HepG2 (cell line): ENCODE measurements at regions not wholly inside any gene's neighbourhood (a gene's known extent, or its start where the extent isn't known, plus 50 kb on each side); places are given as distances from the start of the nearest gene placed in this dataset.

ENCODE experiments used
- ATAC-seq: fragments of 200-7000 bp; cut with Tn5 transposase; 3 replicates; pipeline ENCODE4 v1.9.1; 2020; ENCODE audit warnings: mild to moderate bottlenecking, moderate library complexity
- BruUV-seq: library from RNA; stranded (reverse); fragments of 400-500 nt; replicated peaks from 2 replicates; lab custom pipeline; 2021; lab: Mats Ljungman, UMichigan
- CTCF ChIA-PET: fragments of 300-600 bp; formaldehyde crosslinking; extraction: SDS; loops from one replicate; lab custom pipeline; 2021; ENCODE audit warnings: low total read pairs, inconsistent platforms, low intra/inter-chr PET ratio; lab: Yijun Ruan, JAX
- POLR2A ChIA-PET: fragments of 350-600 bp; sonication (Branson Sonifier 250); formaldehyde crosslinking; loops from one replicate; lab custom pipeline; 2020; ENCODE audit warnings: antibody characterized with exemption, inconsistent platforms; lab: Yijun Ruan, JAX
- DNase-seq: peaks from one replicate; pipeline ENCODE4 v3.0.0-alpha.2; 2015; ENCODE audit warnings: low spot score
- FAIRE-seq: peaks from 3 replicates; lab custom pipeline; 2011; peaks lifted over from hg19 to GRCh38; lab: Jason Lieb, UNC
- H2AFZ ChIP-seq: one replicate; pipeline ENCODE4 v1.6.1; 2011; ENCODE audit warnings: low read length, inconsistent platforms
- H3K27ac ChIP-seq: fragments of 300-600 bp; 3 replicates; pipeline ENCODE4 v1.8.0; 2011; ENCODE audit warnings: mixed run types, mild to moderate bottlenecking, mixed read lengths, low read length, inconsistent platforms; ENCODE audit not compliant: insufficient read depth; ENCODE audit errors: extremely low read length
- H3K27me3 ChIP-seq, 2 experiments: fragments of 200-600 bp in 1 of 2; 2 replicates in 1 of 2; 3 replicates in 1 of 2; pipeline versions ENCODE4 v1.6.0 to v1.8.0; 2011; ENCODE audit warnings: low read length in 2 of 2, mild to moderate bottlenecking in 2 of 2, moderate library complexity in 2 of 2, inconsistent platforms in 1 of 2; ENCODE audit not compliant: insufficient read depth in 2 of 2, control insufficient read depth in 1 of 2
- H3K36me3 ChIP-seq, 2 experiments: fragments of 200-600 bp in 1 of 2; replicated peaks in 1 of 2; 2 replicates in 1 of 2; 3 replicates in 1 of 2; pipeline versions ENCODE4 v1.5.1 to v1.8.0; 2011; ENCODE audit warnings: low read length in 2 of 2, inconsistent platforms in 1 of 2; ENCODE audit not compliant: insufficient read depth in 2 of 2, control insufficient read depth in 1 of 2
- H3K4me1 ChIP-seq: 2 replicates; pipeline ENCODE4 v1.5.1; 2012; ENCODE audit warnings: low read length, inconsistent platforms; ENCODE audit not compliant: insufficient read depth
- H3K4me2 ChIP-seq: 2 replicates; pipeline ENCODE4 v1.6.0; 2011; ENCODE audit warnings: low read depth, low read length, inconsistent platforms
- H3K4me3 ChIP-seq, 3 experiments: fragments of 200-600 bp in 1 of 3; sonication (generic), shearing (Covaris generic) in 1 of 3; replicated peaks in 1 of 3; 2 replicates each; pipeline ENCODE4 v1.5.1; 2011 to 2016; ENCODE audit warnings: low read length in 3 of 3, inconsistent platforms in 2 of 3, low read depth in 2 of 3, mild to moderate bottlenecking in 2 of 3, control low read depth in 1 of 3, mixed read lengths in 1 of 3; ENCODE audit not compliant: insufficient read depth in 1 of 3
- H3K79me2 ChIP-seq: one replicate; pipeline ENCODE4 v1.6.1; 2011; ENCODE audit warnings: low read length, inconsistent platforms; ENCODE audit not compliant: insufficient read depth
- H3K9ac ChIP-seq: 2 replicates; pipeline ENCODE4 v1.6.0; 2011; ENCODE audit warnings: mild to moderate bottlenecking, low read depth, low read length, inconsistent platforms; ENCODE audit not compliant: insufficient read depth
- H3K9me3 ChIP-seq: 2 replicates; pipeline ENCODE4 v1.5.1; 2012; ENCODE audit warnings: mild to moderate bottlenecking, low read length
- H4K20me1 ChIP-seq: 2 replicates; pipeline ENCODE4 v1.6.0; 2011; ENCODE audit warnings: inconsistent platforms, mild to moderate bottlenecking, low read length, moderate library complexity; ENCODE audit not compliant: insufficient read depth
- CHCHD3 ChIP-seq: sonication (generic); formaldehyde crosslinking; IDR thresholded peaks from 2 replicates; pipeline ENCODE4 v1.8.0; 2022; ENCODE audit warnings: mild to moderate bottlenecking, missing genetic modification reagents, moderate library complexity
- GFI1 ChIP-seq: sonication (generic); formaldehyde crosslinking; IDR thresholded peaks from 2 replicates; pipeline ENCODE4 v1.5.0; 2020; ENCODE audit warnings: missing genetic modification reagents, mild to moderate bottlenecking, borderline replicate concordance
- GLI4 ChIP-seq: sonication (generic); formaldehyde crosslinking; IDR thresholded peaks from 2 replicates; pipeline ENCODE4 v1.5.1; 2020; ENCODE audit warnings: missing genetic modification reagents, mild to moderate bottlenecking, moderate library complexity, borderline replicate concordance
- JUNB ChIP-seq: sonication (generic); formaldehyde crosslinking; IDR thresholded peaks from 2 replicates; pipeline ENCODE4 v1.8.0; 2022; ENCODE audit warnings: missing genetic modification reagents, mild to moderate bottlenecking, borderline replicate concordance
- MAF1 ChIP-seq: sonication (generic); formaldehyde crosslinking; IDR thresholded peaks from 2 replicates; pipeline ENCODE4 v1.5.0; 2020; ENCODE audit warnings: missing genetic modification reagents, borderline replicate concordance
- MED8 ChIP-seq: sonication (generic); formaldehyde crosslinking; IDR thresholded peaks from 2 replicates; pipeline ENCODE4 v1.8.1; 2023; ENCODE audit warnings: mild to moderate bottlenecking, missing genetic modification reagents; ENCODE audit not compliant: insufficient replicate concordance
- NCOA5 ChIP-seq: sonication (generic); formaldehyde crosslinking; IDR thresholded peaks from 2 replicates; pipeline ENCODE4 v1.4.0; 2020; ENCODE audit warnings: missing genetic modification reagents
- ZBTB42 ChIP-seq: sonication (generic); formaldehyde crosslinking; IDR thresholded peaks from 2 replicates; pipeline ENCODE4 v1.5.0; 2020; ENCODE audit warnings: mild to moderate bottlenecking, missing genetic modification reagents
- ZNF234 ChIP-seq: sonication (generic); formaldehyde crosslinking; conservative IDR thresholded peaks from 2 replicates; pipeline ENCODE4 v1.5.1; 2020; ENCODE audit warnings: mild to moderate bottlenecking, missing genetic modification reagents
- ZNF605 ChIP-seq: sonication (generic); formaldehyde crosslinking; IDR thresholded peaks from 2 replicates; pipeline ENCODE4 v1.8.0; 2022; ENCODE audit warnings: mild to moderate bottlenecking, missing genetic modification reagents
- WGBS: methylation state at CpG from one replicate; pipeline ENCODE4 v1.1.6; 2017; ENCODE audit warnings: low lambda C conversion rate; 5-methylcytosine and 5-hydroxymethylcytosine counted together
- in situ Hi-C: cut with HindIII; loops from 2 replicates; pipeline ENCODE4 v1.10.0; 2017; ENCODE audit warnings: low pct_unique_long_range_greater_than_20kb; ENCODE audit not compliant: extremely low pct_ligation_motif_present
- intact Hi-C: fragments of 100-400 bp; cut with micrococcal nuclease; formaldehyde crosslinking; loops from one replicate; pipeline ENCODE4 v1.10.0; 2022; ENCODE audit not compliant: unreplicated experiment
- TF ChIP-seq, protein P1 (sequence below): sonication (generic); formaldehyde crosslinking; conservative IDR thresholded peaks from 2 replicates; pipeline ENCODE4 v1.8.0; 2022; ENCODE audit warnings: low read depth, missing genetic modification reagents
- TF ChIP-seq, protein P2 (sequence below), 2 experiments: fragments of 450-650 bp in 1 of 2; sonication (generic) in 1 of 2; formaldehyde crosslinking in 1 of 2; IDR thresholded peaks; 2 replicates each; pipeline versions ENCODE4 v1.6.1 to v1.8.0; 2016 to 2022; ENCODE audit warnings: antibody characterized with exemption in 1 of 2, mild to moderate bottlenecking in 1 of 2, missing genetic modification reagents in 1 of 2
- TF ChIP-seq, protein P3 (sequence below): IDR thresholded peaks from 2 replicates; pipeline ENCODE4 v1.6.1; 2016; ENCODE audit warnings: low read depth, borderline replicate concordance

DNA sequence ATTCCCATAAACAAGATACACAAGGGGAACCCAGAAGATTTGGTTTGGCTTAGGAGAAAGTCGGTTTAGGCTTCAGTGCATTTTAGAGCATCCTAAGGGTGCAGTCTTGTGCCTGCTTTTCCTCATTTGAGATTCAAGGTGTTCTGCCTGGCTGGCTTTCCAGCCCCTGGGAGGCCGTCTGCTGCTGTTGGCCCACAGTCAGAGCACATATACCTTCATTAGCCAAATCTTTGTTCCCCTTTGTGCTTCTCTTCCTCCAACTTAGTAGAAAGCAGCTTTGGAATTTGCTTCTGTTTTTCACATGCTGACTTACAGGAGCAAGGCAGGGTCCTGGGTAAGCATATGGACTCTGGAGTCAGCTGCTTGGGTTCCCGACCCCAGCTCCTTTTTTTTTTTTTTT, 477.1 kb upstream of the TCF4 start (continued):
- TF ChIP-seq, protein P1, sequence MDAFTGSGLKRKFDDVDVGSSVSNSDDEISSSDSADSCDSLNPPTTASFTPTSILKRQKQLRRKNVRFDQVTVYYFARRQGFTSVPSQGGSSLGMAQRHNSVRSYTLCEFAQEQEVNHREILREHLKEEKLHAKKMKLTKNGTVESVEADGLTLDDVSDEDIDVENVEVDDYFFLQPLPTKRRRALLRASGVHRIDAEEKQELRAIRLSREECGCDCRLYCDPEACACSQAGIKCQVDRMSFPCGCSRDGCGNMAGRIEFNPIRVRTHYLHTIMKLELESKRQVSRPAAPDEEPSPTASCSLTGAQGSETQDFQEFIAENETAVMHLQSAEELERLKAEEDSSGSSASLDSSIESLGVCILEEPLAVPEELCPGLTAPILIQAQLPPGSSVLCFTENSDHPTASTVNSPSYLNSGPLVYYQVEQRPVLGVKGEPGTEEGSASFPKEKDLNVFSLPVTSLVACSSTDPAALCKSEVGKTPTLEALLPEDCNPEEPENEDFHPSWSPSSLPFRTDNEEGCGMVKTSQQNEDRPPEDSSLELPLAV (CRISPR knock-in tag): no peak
- no peak for TF ChIP-seq NCOA5 (CRISPR knock-in tag)
- no peak for TF ChIP-seq GFI1 (CRISPR knock-in tag)
- no peak for TF ChIP-seq ZNF234 (CRISPR knock-in tag)

DNA sequence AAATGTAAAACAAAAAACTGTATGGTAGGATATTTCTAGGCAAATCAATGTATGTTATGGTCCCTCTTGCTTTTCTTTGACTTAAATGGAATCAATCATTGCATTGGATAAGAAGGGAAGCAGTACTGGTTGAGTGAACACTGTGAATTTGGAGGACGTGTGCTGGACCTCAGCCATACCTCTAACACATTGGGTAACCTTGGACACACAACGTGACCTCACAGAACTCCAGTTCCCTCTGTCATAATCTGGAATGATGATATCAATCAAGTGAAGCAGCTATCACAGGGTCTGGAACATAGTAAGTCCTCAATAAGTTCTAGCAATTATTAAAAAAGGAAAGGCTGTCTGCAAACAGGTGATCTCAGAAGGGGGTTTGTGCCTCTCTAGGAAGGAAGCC, 474.9 kb upstream of the TCF4 start:
- Histone ChIP-seq H3K36me3 (no peaks in the 10 kb centered on the region), H3K4me1 (no peaks in the 10 kb centered on the region), H3K9me3 (peaks cover 96% of the 10 kb centered on the region), H3K4me2 (no peak overlapping the region), H3K27ac (no peak overlapping the region), H3K27me3 (no peaks in the 10 kb centered on the region; a peak in 1 of 5 replicates), H3K79me2 (no peaks in the 10 kb centered on the region), H2AFZ (no peak overlapping the region), H4K20me1 (no peaks in the 10 kb centered on the region), H3K4me3 (no peak overlapping the region), H3K9ac (no peak overlapping the region)
- no peak for TF ChIP-seq ZBTB42 (CRISPR knock-in tag)
- TF ChIP-seq CHCHD3: no peak
- no peak for TF ChIP-seq MAF1 (CRISPR knock-in tag)
- TF ChIP-seq MED8 (CRISPR knock-in tag): no peak
- TF ChIP-seq GLI4 (CRISPR knock-in tag): no peak
- no peak for TF ChIP-seq ZNF605 (CRISPR knock-in tag)
- TF ChIP-seq, protein P2, sequence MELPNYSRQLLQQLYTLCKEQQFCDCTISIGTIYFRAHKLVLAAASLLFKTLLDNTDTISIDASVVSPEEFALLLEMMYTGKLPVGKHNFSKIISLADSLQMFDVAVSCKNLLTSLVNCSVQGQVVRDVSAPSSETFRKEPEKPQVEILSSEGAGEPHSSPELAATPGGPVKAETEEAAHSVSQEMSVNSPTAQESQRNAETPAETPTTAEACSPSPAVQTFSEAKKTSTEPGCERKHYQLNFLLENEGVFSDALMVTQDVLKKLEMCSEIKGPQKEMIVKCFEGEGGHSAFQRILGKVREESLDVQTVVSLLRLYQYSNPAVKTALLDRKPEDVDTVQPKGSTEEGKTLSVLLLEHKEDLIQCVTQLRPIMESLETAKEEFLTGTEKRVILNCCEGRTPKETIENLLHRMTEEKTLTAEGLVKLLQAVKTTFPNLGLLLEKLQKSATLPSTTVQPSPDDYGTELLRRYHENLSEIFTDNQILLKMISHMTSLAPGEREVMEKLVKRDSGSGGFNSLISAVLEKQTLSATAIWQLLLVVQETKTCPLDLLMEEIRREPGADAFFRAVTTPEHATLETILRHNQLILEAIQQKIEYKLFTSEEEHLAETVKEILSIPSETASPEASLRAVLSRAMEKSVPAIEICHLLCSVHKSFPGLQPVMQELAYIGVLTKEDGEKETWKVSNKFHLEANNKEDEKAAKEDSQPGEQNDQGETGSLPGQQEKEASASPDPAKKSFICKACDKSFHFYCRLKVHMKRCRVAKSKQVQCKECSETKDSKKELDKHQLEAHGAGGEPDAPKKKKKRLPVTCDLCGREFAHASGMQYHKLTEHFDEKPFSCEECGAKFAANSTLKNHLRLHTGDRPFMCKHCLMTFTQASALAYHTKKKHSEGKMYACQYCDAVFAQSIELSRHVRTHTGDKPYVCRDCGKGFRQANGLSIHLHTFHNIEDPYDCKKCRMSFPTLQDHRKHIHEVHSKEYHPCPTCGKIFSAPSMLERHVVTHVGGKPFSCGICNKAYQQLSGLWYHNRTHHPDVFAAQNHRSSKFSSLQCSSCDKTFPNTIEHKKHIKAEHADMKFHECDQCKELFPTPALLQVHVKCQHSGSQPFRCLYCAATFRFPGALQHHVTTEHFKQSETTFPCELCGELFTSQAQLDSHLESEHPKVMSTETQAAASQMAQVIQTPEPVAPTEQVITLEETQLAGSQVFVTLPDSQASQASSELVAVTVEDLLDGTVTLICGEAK (IDR thresholded peaks at IDR 0.05): no peak
- TF ChIP-seq, protein P2 (CRISPR knock-in tag; IDR thresholded peaks at IDR 0.05): no peak
- no peak for TF ChIP-seq JUNB (CRISPR knock-in tag)
- TF ChIP-seq, protein P3, sequence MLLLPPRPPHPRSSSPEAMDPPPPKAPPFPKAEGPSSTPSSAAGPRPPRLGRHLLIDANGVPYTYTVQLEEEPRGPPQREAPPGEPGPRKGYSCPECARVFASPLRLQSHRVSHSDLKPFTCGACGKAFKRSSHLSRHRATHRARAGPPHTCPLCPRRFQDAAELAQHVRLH: no peak
- ATAC-seq (no peak), FAIRE-seq (no peak), DNase-seq (no peak)
- in situ Hi-C loops: no loop called here
- POLR2A ChIA-PET: no interaction called here
- CTCF ChIA-PET: no interaction called here
- intact Hi-C loops: no loop called here
- no TSS peak for BruUV-seq
- WGBS: 0% methylated on average over 2 of the region's 2 CpGs
